Endothelial cell of umbilical vein (primary cell): ENCODE measurements at regions not wholly inside any gene's neighbourhood (a gene's known extent, or its start where the extent isn't known, plus 50 kb on each side); places are given as distances from the start of the nearest gene placed in this dataset.

Experiments
- BruUV-seq: library from RNA; stranded (reverse); fragments of 400-500 nt; replicated peaks from 2 replicates; lab custom pipeline; 2021; lab: Mats Ljungman, UMichigan
- CTCF ChIA-PET: fragments of 300-600, 350-600 bp; sonication (Branson Sonifier 250); formaldehyde crosslinking; loops from one replicate; lab custom pipeline; 2021; ENCODE audit warnings: antibody characterized with exemption, inconsistent platforms; lab: Charles Lee
- POLR2A ChIA-PET: fragments of 300-600, 350-600 bp; sonication (Branson Sonifier 250); formaldehyde crosslinking; loops from one replicate; lab custom pipeline; 2021; ENCODE audit warnings: antibody characterized with exemption, inconsistent platforms; lab: Charles Lee
- DNase-seq: peaks from one replicate; pipeline ENCODE4 v3.0.0-alpha.2; 2011; ENCODE audit warnings: low read depth, low spot score
- FAIRE-seq: peaks from 2 replicates; lab custom pipeline; 2011; peaks lifted over from hg19 to GRCh38; lab: Jason Lieb, UNC
- H2AFZ ChIP-seq: 2 replicates; pipeline ENCODE4 v1.6.0; 2012; ENCODE audit warnings: low read depth, low read length, control low read depth, inconsistent platforms
- H3K27ac ChIP-seq: 2 replicates; pipeline ENCODE4 v1.5.1; 2011; ENCODE audit warnings: low read depth, mild to moderate bottlenecking, control low read depth, low read length, moderate library complexity; ENCODE audit not compliant: insufficient read depth
- H3K27me3 ChIP-seq, 2 experiments: 2 replicates each; pipeline versions ENCODE4 v1.6.0 to v1.6.1; 2011; ENCODE audit warnings: low read length in 2 of 2, mixed read lengths in 1 of 2; ENCODE audit not compliant: control insufficient read depth in 2 of 2, insufficient read depth in 2 of 2
- H3K36me3 ChIP-seq, 2 experiments: 2 replicates in 1 of 2; 3 replicates in 1 of 2; pipeline ENCODE4 v1.5.1; 2011; ENCODE audit warnings: low read length in 2 of 2, mild to moderate bottlenecking in 1 of 2, moderate library complexity in 1 of 2; ENCODE audit not compliant: control insufficient read depth in 2 of 2, insufficient read depth in 2 of 2; ENCODE audit errors: extremely low read depth in 1 of 2
- H3K4me1 ChIP-seq: 3 replicates; pipeline ENCODE4 v1.5.1; 2011; ENCODE audit warnings: mild to moderate bottlenecking, low read length; ENCODE audit not compliant: control insufficient read depth, insufficient read depth; ENCODE audit errors: extremely low read depth
- H3K4me2 ChIP-seq: 2 replicates; pipeline ENCODE4 v1.6.1; 2011; ENCODE audit warnings: low read length, control low read depth, mixed read lengths; ENCODE audit not compliant: insufficient read depth
- H3K4me3 ChIP-seq, 3 experiments: fragments of 200-600 bp in 1 of 3; sonication (generic), shearing (Covaris generic) in 1 of 3; replicated peaks in 1 of 3; 2 replicates each; pipeline ENCODE4 v1.5.1; 2011 to 2016; ENCODE audit warnings: control low read depth in 3 of 3, low read length in 3 of 3, mild to moderate bottlenecking in 2 of 3, inconsistent platforms in 1 of 3, low read depth in 1 of 3, moderate library complexity in 1 of 3; ENCODE audit not compliant: insufficient read depth in 1 of 3
- H3K79me2 ChIP-seq: 2 replicates; pipeline ENCODE4 v1.6.0; 2012; ENCODE audit warnings: low read length, inconsistent platforms; ENCODE audit not compliant: control insufficient read depth, insufficient read depth
- H3K9ac ChIP-seq: replicated peaks from 2 replicates; pipeline ENCODE3; 2011; ENCODE audit warnings: low read length, control low read depth; ENCODE audit not compliant: insufficient read depth; ENCODE audit errors: extremely low read depth
- H3K9me1 ChIP-seq: replicated peaks from 3 replicates; pipeline ENCODE4 v1.6.0; 2011; ENCODE audit warnings: mild to moderate bottlenecking, low read length; ENCODE audit not compliant: control insufficient read depth, insufficient read depth; ENCODE audit errors: extremely low read depth
- H3K9me3 ChIP-seq: replicated peaks from 2 replicates; pipeline ENCODE4 v1.5.1; 2012; ENCODE audit warnings: low read length, inconsistent platforms; ENCODE audit not compliant: control insufficient read depth, insufficient read depth
- H4K20me1 ChIP-seq: replicated peaks from 2 replicates; pipeline ENCODE3; 2011; ENCODE audit warnings: mild to moderate bottlenecking, low read length; ENCODE audit not compliant: control insufficient read depth, insufficient read depth; ENCODE audit errors: extremely low read depth
- EZH2 ChIP-seq: IDR thresholded peaks from 2 replicates; pipeline ENCODE4 v1.6.1; 2012; ENCODE audit warnings: borderline replicate concordance, low read depth, mild to moderate bottlenecking, moderate library complexity, low read length, inconsistent platforms; ENCODE audit not compliant: severe bottlenecking
- FOS ChIP-seq: IDR thresholded peaks from 2 replicates; pipeline ENCODE4 v1.6.1; 2011; ENCODE audit warnings: mild to moderate bottlenecking, low read length, moderate library complexity, borderline replicate concordance; ENCODE audit not compliant: insufficient read depth
- GATA2 ChIP-seq: IDR thresholded peaks from 2 replicates; pipeline ENCODE4 v1.7.0; 2011; ENCODE audit warnings: low read depth, mild to moderate bottlenecking, moderate library complexity, mixed read lengths, low read length; ENCODE audit not compliant: insufficient read length, insufficient read depth
- JUN ChIP-seq: IDR thresholded peaks from 2 replicates; pipeline ENCODE4 v1.6.1; 2011; ENCODE audit warnings: borderline replicate concordance, low read depth; ENCODE audit not compliant: insufficient read length, insufficient read depth
- MAX ChIP-seq: IDR thresholded peaks from 2 replicates; pipeline ENCODE4 v1.6.1; 2011; ENCODE audit not compliant: insufficient read depth, insufficient read length
- MYC ChIP-seq: IDR thresholded peaks from one replicate; pipeline ENCODE4 v1.6.1; 2011; ENCODE audit warnings: mild to moderate bottlenecking, low read depth, low read length
- POLR2A ChIP-seq: IDR thresholded peaks from 2 replicates; pipeline ENCODE4 v1.6.1; 2012; ENCODE audit warnings: low read depth, mild to moderate bottlenecking, control low read depth, low read length
- POLR2AphosphoS5 ChIP-seq: IDR thresholded peaks from 2 replicates; pipeline ENCODE4 v1.6.1; 2012; ENCODE audit warnings: low read depth, mild to moderate bottlenecking, control low read depth, low read length, moderate library complexity; ENCODE audit not compliant: insufficient read depth
- dilution Hi-C: fragments of 300-500 bp; cut with MboI; formaldehyde crosslinking; loops from one replicate; pipeline ENCODE4 v1.15.0; 2019; ENCODE audit warnings: low sequenced_read_pairs; ENCODE audit not compliant: extremely low pct_ligation_motif_present
- intact Hi-C: fragments of 100-400 bp; cut with micrococcal nuclease; formaldehyde crosslinking; loops from one replicate; pipeline ENCODE4 v1.10.0; 2022
- TF ChIP-seq, protein P1 (sequence below), 2 donors: IDR thresholded peaks; 1 replicate in 1 of 2; 2 replicates in 1 of 2; pipeline ENCODE4 v1.5.1; 2011; ENCODE audit warnings: low read length in 2 of 2, mild to moderate bottlenecking in 2 of 2, moderate library complexity in 2 of 2, control low read depth in 1 of 2, inconsistent platforms in 1 of 2, low read depth in 1 of 2; ENCODE audit not compliant: insufficient read depth in 1 of 2; ENCODE audit errors: extremely low read depth in 1 of 2

GRCh38 chr2:131417886-131418285, 53.9 kb upstream of the RAB6D start:
- Histone ChIP-seq H3K27ac (no peak overlapping the region), H2AFZ (no peak overlapping the region), H3K79me2 (no peaks in the 10 kb centered on the region), H3K9ac (no peak overlapping the region), H3K4me1 (no peaks in the 10 kb centered on the region), H3K4me2 (no peak overlapping the region), H3K36me3 (no peaks in the 10 kb centered on the region), H4K20me1 (no peaks in the 10 kb centered on the region), H3K9me3 (no peaks in the 10 kb centered on the region), H3K4me3 (no peak overlapping the region), H3K27me3 (peaks cover 23 to 27% of the 10 kb centered on the region in 2 experiments), H3K9me1 (no peaks in the 10 kb centered on the region)
- TF ChIP-seq MYC (no peak), POLR2A (no peak), FOS (no peak)
- CTCF ChIA-PET, result interaction anchor here (1.0 to 1.4 kb wide), 2 partner anchors 75 to 232 kb away, joined by 3 read pairs; no protein-coding TSS in a partner anchor
- no TSS peak for BruUV-seq
- dilution Hi-C loops, result no loop called here
- POLR2A ChIA-PET, result no interaction called here
- DNase-seq (no peak), FAIRE-seq (no peak)
- intact Hi-C loops, result no loop called here

DNA sequence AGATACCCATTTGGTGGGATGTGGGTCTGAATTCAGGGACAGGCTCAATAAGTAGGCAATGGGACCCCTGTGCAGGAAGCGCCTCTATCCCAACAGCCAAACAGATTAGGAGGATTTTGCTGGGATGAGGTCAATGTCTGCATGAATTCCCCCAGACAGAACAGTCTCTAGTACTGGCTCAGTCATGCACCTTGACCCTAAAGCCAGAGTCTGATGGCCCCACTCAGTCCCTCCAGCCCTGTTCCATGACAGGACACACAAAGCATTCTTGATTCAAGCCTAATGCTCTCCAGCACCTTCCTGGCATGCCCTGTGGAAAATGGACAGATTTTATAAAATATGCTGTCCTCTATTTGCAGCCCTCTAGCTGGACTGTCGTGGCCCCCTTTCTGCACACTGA, 49.8 kb upstream of the RAB6D start:
- no peak for FAIRE-seq
- H3K36me3 ChIP-seq, result no peaks in the 10 kb centered on the region
- peaks cover 19 to 20% of the 10 kb centered on the region in 2 experiments for H3K27me3 ChIP-seq
- intact Hi-C loops (loop anchor here (1.0 to 2.0 kb wide), 5 partner anchors 79 to 733 kb away; partner anchors contain the start of gene MZT2A), dilution Hi-C loops (no loop called here)
- H3K9me1 ChIP-seq, result no peaks in the 10 kb centered on the region
- no peak for DNase-seq
- ChIA-PET CTCF (interaction anchor here (0.6 to 4.3 kb wide), 14 partner anchors 9 to 1071 kb away, joined by 3 to 78 read pairs (median 4); partner anchors contain the start of genes IMP4 and MZT2A), POLR2A (no interaction called here)
- H3K79me2 ChIP-seq, result no peaks in the 10 kb centered on the region
- H3K4me1 ChIP-seq, result no peaks in the 10 kb centered on the region
- H4K20me1 ChIP-seq, result no peaks in the 10 kb centered on the region
- no TSS peak for BruUV-seq
- H3K4me2 ChIP-seq, result no peak overlapping the region
- H3K27ac ChIP-seq, result no peak overlapping the region
- H3K9ac ChIP-seq, result no peak overlapping the region
- TF ChIP-seq GATA2 (no peak), FOS (no peak), MAX (no peak), POLR2AphosphoS5 (no peak), POLR2A (no peak), MYC (no peak), JUN (no peak), EZH2 (no peak)
- TF ChIP-seq, protein P1, sequence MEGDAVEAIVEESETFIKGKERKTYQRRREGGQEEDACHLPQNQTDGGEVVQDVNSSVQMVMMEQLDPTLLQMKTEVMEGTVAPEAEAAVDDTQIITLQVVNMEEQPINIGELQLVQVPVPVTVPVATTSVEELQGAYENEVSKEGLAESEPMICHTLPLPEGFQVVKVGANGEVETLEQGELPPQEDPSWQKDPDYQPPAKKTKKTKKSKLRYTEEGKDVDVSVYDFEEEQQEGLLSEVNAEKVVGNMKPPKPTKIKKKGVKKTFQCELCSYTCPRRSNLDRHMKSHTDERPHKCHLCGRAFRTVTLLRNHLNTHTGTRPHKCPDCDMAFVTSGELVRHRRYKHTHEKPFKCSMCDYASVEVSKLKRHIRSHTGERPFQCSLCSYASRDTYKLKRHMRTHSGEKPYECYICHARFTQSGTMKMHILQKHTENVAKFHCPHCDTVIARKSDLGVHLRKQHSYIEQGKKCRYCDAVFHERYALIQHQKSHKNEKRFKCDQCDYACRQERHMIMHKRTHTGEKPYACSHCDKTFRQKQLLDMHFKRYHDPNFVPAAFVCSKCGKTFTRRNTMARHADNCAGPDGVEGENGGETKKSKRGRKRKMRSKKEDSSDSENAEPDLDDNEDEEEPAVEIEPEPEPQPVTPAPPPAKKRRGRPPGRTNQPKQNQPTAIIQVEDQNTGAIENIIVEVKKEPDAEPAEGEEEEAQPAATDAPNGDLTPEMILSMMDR (IDR thresholded peaks at IDR 0.05; ENCODE audit: extremely low read depth in 1 of 2, insufficient read depth in 1 of 2, low read depth in 1 of 2, low read length in 2 of 2), result no peak
- no peaks in the 10 kb centered on the region for H3K9me3 ChIP-seq
- H2AFZ ChIP-seq, result no peak overlapping the region
- no peak overlapping the region for H3K4me3 ChIP-seq
